ENCODE measurements at regions not wholly inside any gene's neighbourhood (a gene's known extent, or its start where the extent isn't known, plus 50 kb on each side); places are given as distances from the start of the nearest gene placed in this dataset.

- Histone ChIP-seq H3K27me3 (ENCODE audit: control insufficient read depth, insufficient read depth, low read length) (peaks cover 57% of the 10 kb centered on the region), H2BK120ac (ENCODE audit: low read depth, low read length) (no peak overlapping the region), H3K79me1 (ENCODE audit: low read depth in 1 of 2, low read length in 2 of 2) (no peaks in the 10 kb centered on the region), H3K4ac (ENCODE audit: low read depth, low read length) (no peak overlapping the region), H3K27ac (ENCODE audit: insufficient read depth, low read length) (no peak overlapping the region), H2AK5ac (ENCODE audit: low read depth, low read length) (no peak overlapping the region), H3K4me1 (ENCODE audit: control insufficient read depth, insufficient read depth, low read length) (no peaks in the 10 kb centered on the region), H3K9ac (ENCODE audit: low read depth, low read length) (no peak overlapping the region), H3K18ac (ENCODE audit: low read depth, low read length) (no peak overlapping the region), H4K20me1 (ENCODE audit: insufficient read depth, low read length) (no peaks in the 10 kb centered on the region), H3K23ac (ENCODE audit: low read depth, low read length) (no peak overlapping the region), H4K5ac (ENCODE audit: low read depth, low read length) (no peak overlapping the region), H3K56ac (ENCODE audit: extremely low read depth, insufficient read depth, low read length) (no peak overlapping the region), H3K14ac (replicated peaks; ENCODE audit: low read depth, low read length) (no peak overlapping the region), H2AFZ (replicated peaks; ENCODE audit: low read length, poor library complexity) (no peak overlapping the region), H4K91ac (ENCODE audit: insufficient read depth, low read depth, low read length) (no peak overlapping the region), H3K4me2 (ENCODE audit: low read depth, low read length) (no peak overlapping the region), H4K8ac (ENCODE audit: low read depth in 2 of 2, low read length in 2 of 2) (no peak overlapping the region), H3K36me3 (ENCODE audit: control insufficient read depth, insufficient read depth, low read length) (no peaks in the 10 kb centered on the region), H2AK9ac (replicated peaks; ENCODE audit: low read depth, low read length, poor library complexity) (no peak overlapping the region), H3K9me1 (ENCODE audit: insufficient read depth, low read length) (no peaks in the 10 kb centered on the region), H3K9me3 (ENCODE audit: control insufficient read depth, insufficient read depth, low read length) (no peaks in the 10 kb centered on the region), H2BK20ac (ENCODE audit: low read depth, low read length) (no peak overlapping the region), H3K4me3 (ENCODE audit: insufficient read depth, low read depth, low read length) (no peak overlapping the region), H2BK15ac (ENCODE audit: low read depth, low read length) (no peak overlapping the region), H2BK5ac (ENCODE audit: low read depth, low read length, poor library complexity, severe bottlenecking) (no peak overlapping the region)
- dilution Hi-C loops (cut with HindIII; ENCODE audit: low sequenced_read_pairs, unreplicated experiment) (no loop called here), in situ Hi-C loops (cut with MboI; ENCODE audit: low sequenced_read_pairs) (loop anchor here (10.0 kb wide), 1 partner anchor 910 kb away; no protein-coding TSS in a partner anchor), intact Hi-C loops (cut with micrococcal nuclease) (no loop called here)
- no peak for ATAC-seq (ENCODE audit: low read depth)
- no peak for DNase-seq
- no peak for TF ChIP-seq MAFK (IDR thresholded peaks at IDR 0.05; ENCODE audit: low read depth, low read length)
- no peak for TF ChIP-seq FOS (IDR thresholded peaks at IDR 0.05; ENCODE audit: low read depth, low read length)
- no peak for TF ChIP-seq POLR2A (IDR thresholded peaks at IDR 0.05; ENCODE audit: low read depth, low read length)
- no peak for TF ChIP-seq CEBPB (IDR thresholded peaks at IDR 0.05; ENCODE audit: low read depth, low read length)
- no peak for TF ChIP-seq CHD1 (IDR thresholded peaks at IDR 0.05; ENCODE audit: low read depth, low read length)
- TF ChIP-seq ELK1 (IDR thresholded peaks at IDR 0.05; ENCODE audit: borderline replicate concordance, low read depth, low read length) = no peak
- TF ChIP-seq BHLHE40 (IDR thresholded peaks at IDR 0.05; ENCODE audit: low read depth, low read length) = no peak
- no peak for TF ChIP-seq SMC3 (IDR thresholded peaks at IDR 0.05; ENCODE audit: low read depth, low read length)
- no peak for TF ChIP-seq USF2 (IDR thresholded peaks at IDR 0.05; ENCODE audit: low read depth, low read length)
- no peak for TF ChIP-seq RCOR1 (IDR thresholded peaks at IDR 0.05; ENCODE audit: insufficient replicate concordance, low read length)
- TF ChIP-seq RFX5 (IDR thresholded peaks at IDR 0.05; ENCODE audit: low read depth, low read length) = no peak
- TF ChIP-seq MAZ (IDR thresholded peaks at IDR 0.05; ENCODE audit: borderline replicate concordance, low read depth, low read length) = no peak
- TF ChIP-seq NFE2L2 (IDR thresholded peaks at IDR 0.05; ENCODE audit: low read depth, low read length) = no peak
- no peak for TF ChIP-seq RAD21 (IDR thresholded peaks at IDR 0.05; ENCODE audit: low read length)
- no peak for TF ChIP-seq MXI1 (IDR thresholded peaks at IDR 0.05; ENCODE audit: borderline replicate concordance, low read depth, low read length)
- no peak for TF ChIP-seq CTCF (conservative IDR thresholded peaks at IDR 0.05; ENCODE audit: low read depth, low read length)
- CTCF ChIA-PET = no interaction called here
- BruUV-seq (replicated peaks) = no TSS peak
- 80% methylated on average over 1 of the region's 5 CpGs; no CpG with 5 or more reads in 1 of the 2 experiments for WGBS, 2 experiments (ENCODE audit: extremely low coverage in 2 of 2, insufficient read length in 1 of 2)
- POLR2A ChIA-PET (ENCODE audit: unreplicated experiment) = no interaction called here
Measured at GRCh38 chr15:69574506-69574905, 121.9 kb downstream of the RPLP1 start.
